ENCODE measurements at regions not wholly inside any gene's neighbourhood (a gene's known extent, or its start where the extent isn't known, plus 50 kb on each side); places are given as distances from the start of the nearest gene placed in this dataset.

DNA sequence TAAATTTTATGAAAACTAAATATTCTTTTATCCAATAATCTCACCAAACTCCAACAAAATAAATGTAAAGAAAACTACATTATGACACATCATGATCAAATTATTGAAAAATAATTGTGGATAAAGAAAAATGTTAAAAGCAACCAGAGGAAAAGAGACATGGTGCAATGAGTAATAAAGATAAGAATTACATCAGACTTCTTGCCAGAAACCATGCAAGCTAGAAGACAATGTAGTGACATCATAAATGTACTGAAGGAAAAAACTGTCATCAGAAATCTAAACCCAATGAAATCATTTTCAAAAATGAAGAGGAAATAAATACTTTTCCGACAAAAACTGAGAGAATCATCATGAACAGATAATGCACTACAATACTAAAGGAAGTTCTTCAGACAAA lies 135.9 kb upstream of the EOLA2 start:
- TF ChIP-seq, protein P1, sequence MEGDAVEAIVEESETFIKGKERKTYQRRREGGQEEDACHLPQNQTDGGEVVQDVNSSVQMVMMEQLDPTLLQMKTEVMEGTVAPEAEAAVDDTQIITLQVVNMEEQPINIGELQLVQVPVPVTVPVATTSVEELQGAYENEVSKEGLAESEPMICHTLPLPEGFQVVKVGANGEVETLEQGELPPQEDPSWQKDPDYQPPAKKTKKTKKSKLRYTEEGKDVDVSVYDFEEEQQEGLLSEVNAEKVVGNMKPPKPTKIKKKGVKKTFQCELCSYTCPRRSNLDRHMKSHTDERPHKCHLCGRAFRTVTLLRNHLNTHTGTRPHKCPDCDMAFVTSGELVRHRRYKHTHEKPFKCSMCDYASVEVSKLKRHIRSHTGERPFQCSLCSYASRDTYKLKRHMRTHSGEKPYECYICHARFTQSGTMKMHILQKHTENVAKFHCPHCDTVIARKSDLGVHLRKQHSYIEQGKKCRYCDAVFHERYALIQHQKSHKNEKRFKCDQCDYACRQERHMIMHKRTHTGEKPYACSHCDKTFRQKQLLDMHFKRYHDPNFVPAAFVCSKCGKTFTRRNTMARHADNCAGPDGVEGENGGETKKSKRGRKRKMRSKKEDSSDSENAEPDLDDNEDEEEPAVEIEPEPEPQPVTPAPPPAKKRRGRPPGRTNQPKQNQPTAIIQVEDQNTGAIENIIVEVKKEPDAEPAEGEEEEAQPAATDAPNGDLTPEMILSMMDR (IDR thresholded peaks at IDR 0.05; ENCODE audit: low read depth, low read length): no peak
- Histone ChIP-seq H3K27me3 (no peaks in the 10 kb centered on the region), H3K9me3 (no peaks in the 10 kb centered on the region), H3K4me3 (ENCODE audit: low read depth, low read length) (no peak overlapping the region), H3K36me3 (no peaks in the 10 kb centered on the region), H3K4me1 (no peaks in the 10 kb centered on the region)
- DNase-seq: no peak

DNA sequence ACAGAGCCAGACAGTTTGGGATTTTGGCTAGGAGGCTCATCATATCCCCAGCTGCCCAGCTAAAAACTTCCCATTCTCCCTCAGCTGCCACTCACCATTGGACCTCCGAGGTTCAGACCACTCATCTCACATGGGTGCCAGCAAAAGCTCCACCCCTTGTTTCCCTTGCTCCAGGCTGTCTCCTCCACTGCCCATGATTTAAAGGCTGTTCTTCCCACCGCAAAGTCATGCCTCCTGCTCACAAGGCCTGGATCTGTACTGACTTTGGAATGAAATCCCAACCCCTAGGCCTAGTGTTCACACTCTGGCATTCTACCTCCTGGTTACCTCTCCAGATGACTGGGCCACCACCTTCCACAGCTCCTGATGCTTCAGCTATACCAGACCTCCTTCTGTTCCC lies 142.2 kb upstream of the EOLA2 start:
- Histone ChIP-seq H3K4me1 (no peaks in the 10 kb centered on the region), H3K9me3 (no peaks in the 10 kb centered on the region), H3K4me3 (ENCODE audit: low read depth, low read length) (no peak overlapping the region), H3K27me3 (no peaks in the 10 kb centered on the region), H3K36me3 (no peaks in the 10 kb centered on the region)
- TF ChIP-seq, protein P1 (IDR thresholded peaks at IDR 0.05; ENCODE audit: low read depth, low read length): no peak
- no peak for DNase-seq

DNA sequence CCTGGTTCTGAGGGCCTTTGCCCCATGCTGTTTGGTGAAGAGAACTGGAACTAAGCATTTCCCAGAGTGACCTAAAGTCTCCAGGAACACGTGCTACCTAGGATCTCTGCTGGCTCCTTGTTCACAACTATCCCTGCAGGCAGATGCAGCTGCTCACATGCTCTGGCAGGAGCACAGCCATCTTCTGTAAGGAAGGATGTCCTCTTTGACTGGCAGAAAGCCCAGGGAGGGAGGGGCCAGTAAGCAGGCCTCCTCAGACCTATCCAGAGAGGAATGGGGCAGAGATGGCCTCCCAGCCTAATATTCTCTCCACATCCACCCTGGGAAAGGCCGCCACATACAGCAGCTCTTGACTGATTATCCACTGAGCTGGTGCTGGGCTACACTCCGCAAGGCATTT lies 142.8 kb upstream of the EOLA2 start:
- H3K36me3 ChIP-seq: no peaks in the 10 kb centered on the region
- H3K4me3 ChIP-seq (ENCODE audit: low read depth, low read length): no peak overlapping the region
- TF ChIP-seq, protein P1 (IDR thresholded peaks at IDR 0.05; ENCODE audit: low read depth, low read length): no peak
- no peaks in the 10 kb centered on the region for H3K27me3 ChIP-seq
- DNase-seq: no peak
- no peaks in the 10 kb centered on the region for H3K4me1 ChIP-seq
- H3K9me3 ChIP-seq: no peaks in the 10 kb centered on the region

DNA sequence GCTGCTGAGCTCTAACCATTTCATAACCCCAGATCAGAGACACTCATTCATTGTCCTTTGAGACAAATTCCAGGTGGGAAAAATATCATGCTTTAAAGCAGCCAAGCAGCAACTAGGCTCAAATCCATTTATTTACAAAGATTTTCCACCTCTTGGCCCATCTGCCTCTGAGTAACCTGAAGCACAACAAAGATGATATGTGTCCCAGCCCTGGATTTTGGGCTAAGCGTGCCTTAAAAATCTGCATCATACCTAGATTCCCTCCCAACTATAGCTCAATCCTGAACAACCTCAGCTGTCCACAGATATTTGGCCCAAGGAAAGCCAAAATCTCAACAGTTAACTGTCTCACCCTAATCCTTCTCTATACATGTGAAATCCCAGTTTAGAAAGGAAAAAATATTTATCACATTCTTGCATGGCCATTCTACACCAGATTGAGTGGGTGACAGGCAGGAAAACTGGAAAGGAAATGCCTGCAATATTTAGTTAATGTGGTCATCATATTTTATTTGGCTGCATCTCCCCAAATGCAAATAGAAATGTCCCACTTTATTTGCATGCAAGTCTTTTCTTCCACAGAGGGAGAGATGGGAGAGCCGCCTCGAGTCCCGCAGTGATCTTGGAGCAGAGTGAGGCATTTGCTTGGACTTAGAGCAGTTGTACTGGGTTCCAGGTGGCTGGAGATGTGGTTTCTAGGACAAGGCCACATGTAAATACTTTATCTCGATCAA lies 146.4 kb upstream of the EOLA2 start:
- Histone ChIP-seq H3K4me3 (ENCODE audit: low read depth, low read length) (no peak overlapping the region), H3K27me3 (no peaks in the 10 kb centered on the region), H3K9me3 (no peaks in the 10 kb centered on the region), H3K36me3 (no peaks in the 10 kb centered on the region), H3K4me1 (no peaks in the 10 kb centered on the region)
- TF ChIP-seq, protein P1 (IDR thresholded peaks at IDR 0.05; ENCODE audit: low read depth, low read length): no peak
- no peak for DNase-seq

DNA sequence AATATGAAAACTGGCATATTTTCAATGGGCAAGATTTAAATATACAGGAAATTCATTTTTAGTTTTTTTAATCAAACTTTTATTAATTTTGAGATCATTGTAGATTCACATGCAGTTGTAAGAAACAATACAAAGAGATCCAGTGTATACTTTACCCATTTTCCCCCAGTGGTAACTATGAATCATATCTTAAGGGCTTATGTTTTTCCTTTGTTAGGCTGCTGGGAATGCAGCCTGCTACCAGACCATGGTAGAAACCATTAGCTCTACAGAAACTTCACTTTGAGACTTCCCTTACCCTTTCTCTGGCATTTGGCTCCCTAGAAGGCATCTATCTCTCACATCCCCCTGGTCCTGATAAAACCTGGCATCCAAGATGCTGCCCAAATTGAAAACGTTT lies 147.6 kb upstream of the EOLA2 start:
- TF ChIP-seq, protein P1 (IDR thresholded peaks at IDR 0.05; ENCODE audit: low read depth, low read length): no peak
- Histone ChIP-seq H3K4me3 (ENCODE audit: low read depth, low read length) (no peak overlapping the region), H3K27me3 (no peaks in the 10 kb centered on the region), H3K9me3 (no peaks in the 10 kb centered on the region), H3K4me1 (no peaks in the 10 kb centered on the region), H3K36me3 (no peaks in the 10 kb centered on the region)
- no peak for DNase-seq

DNA sequence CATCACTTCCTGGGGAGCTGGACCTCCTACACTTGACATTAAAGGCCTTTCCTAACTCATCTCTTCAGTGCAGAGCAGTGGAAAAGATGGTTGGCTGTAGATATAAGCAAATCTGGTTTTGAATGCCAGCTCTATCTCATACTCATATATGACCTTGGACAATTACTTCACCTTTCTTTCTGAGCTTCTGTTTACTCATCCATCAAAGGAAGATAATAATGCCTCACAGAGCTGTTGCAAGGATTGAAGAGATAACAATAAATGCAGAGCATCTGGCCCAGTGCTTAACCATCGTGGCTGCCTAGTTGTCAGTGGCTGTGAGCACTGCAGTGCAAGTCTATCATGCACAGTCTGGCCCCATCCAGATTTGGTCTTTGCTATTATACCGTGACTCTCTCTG lies 148.1 kb upstream of the EOLA2 start:
- Histone ChIP-seq H3K4me1 (no peaks in the 10 kb centered on the region), H3K27me3 (no peaks in the 10 kb centered on the region), H3K36me3 (no peaks in the 10 kb centered on the region), H3K9me3 (no peaks in the 10 kb centered on the region), H3K4me3 (ENCODE audit: low read depth, low read length) (no peak overlapping the region)
- TF ChIP-seq, protein P1 (IDR thresholded peaks at IDR 0.05; ENCODE audit: low read depth, low read length): no peak
- no peak for DNase-seq
